ENCODE measurements at regions not wholly inside any gene's neighbourhood (a gene's known extent, or its start where the extent isn't known, plus 50 kb on each side); places are given as distances from the start of the nearest gene placed in this dataset.
A peak's percentile ranks its signal among the peaks of the same experiment; 100 is the strongest.

DNA sequence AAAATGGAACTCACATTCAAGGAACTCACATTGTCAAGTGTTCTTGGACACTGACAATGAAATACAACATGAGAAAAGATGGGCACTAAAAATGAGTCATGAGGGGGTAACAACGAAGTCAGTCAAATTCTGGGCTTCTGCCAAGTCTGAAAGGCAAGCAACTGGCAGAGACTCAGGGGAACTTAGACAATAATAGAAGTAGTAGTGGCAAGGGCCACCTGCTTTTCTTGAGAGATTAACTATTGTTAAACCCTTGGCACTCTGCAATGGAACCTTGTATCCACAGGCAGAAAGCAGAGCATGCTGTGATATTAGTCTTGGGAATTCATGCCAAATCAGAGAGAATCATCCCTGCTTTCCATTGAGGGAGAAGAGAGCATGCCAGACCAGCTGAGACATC lies 382.6 kb upstream of the CDH2 start:
- Histone ChIP-seq H3K4me3 (ENCODE audit: extremely low read depth, insufficient read depth, low read length, poor library complexity, severe bottlenecking) (no peak overlapping the region), H3K4me1 (ENCODE audit: control insufficient read depth, insufficient read depth, low read length, poor library complexity, severe bottlenecking) (no peaks in the 10 kb centered on the region), H3K36me3 (ENCODE audit: control insufficient read depth, insufficient read depth, low read length) (no peaks in the 10 kb centered on the region), H3K27ac (ENCODE audit: low read depth, low read length, severe bottlenecking) (no peak overlapping the region), H3K9me3 (ENCODE audit: control insufficient read depth, low read length) (no peaks in the 10 kb centered on the region)
- 71 to 90% methylated on average over 1 of the region's 1 CpG for WGBS, 2 experiments (ENCODE audit: insufficient coverage in 2 of 2)

DNA sequence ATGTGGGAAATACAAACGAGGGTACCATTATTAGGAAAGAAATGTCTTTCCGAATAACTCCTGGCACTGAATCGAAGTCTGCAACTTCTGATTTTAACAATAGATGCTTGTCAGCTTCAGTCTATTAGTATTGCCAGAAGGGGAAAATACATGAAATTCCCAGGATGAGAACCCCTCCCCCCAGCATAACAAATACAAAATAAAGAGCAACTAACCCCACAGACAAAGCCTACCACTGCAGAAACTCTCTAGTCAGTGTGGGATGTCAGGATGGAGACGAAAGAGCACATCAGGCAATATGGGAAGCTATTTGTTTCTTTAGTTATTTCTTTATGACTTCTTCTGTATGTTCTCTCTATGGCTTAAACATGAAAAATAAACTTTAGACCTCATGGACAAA lies 365.0 kb upstream of the CDH2 start:
- Histone ChIP-seq H3K4me1 (ENCODE audit: control insufficient read depth, insufficient read depth, low read length, poor library complexity, severe bottlenecking) (peaks cover 6% of the 10 kb centered on the region), H3K9me3 (ENCODE audit: control insufficient read depth, low read length) (no peaks in the 10 kb centered on the region), H3K36me3 (ENCODE audit: control insufficient read depth, insufficient read depth, low read length) (no peaks in the 10 kb centered on the region), H3K4me3 (ENCODE audit: extremely low read depth, insufficient read depth, low read length, poor library complexity, severe bottlenecking) (no peak overlapping the region), H3K27ac (ENCODE audit: low read depth, low read length, severe bottlenecking) (peak overlapping the region; percentile 85)
- WGBS, 2 experiments (ENCODE audit: insufficient coverage in 2 of 2) = no CpG with 5 or more reads among the region's 4 CpGs

DNA sequence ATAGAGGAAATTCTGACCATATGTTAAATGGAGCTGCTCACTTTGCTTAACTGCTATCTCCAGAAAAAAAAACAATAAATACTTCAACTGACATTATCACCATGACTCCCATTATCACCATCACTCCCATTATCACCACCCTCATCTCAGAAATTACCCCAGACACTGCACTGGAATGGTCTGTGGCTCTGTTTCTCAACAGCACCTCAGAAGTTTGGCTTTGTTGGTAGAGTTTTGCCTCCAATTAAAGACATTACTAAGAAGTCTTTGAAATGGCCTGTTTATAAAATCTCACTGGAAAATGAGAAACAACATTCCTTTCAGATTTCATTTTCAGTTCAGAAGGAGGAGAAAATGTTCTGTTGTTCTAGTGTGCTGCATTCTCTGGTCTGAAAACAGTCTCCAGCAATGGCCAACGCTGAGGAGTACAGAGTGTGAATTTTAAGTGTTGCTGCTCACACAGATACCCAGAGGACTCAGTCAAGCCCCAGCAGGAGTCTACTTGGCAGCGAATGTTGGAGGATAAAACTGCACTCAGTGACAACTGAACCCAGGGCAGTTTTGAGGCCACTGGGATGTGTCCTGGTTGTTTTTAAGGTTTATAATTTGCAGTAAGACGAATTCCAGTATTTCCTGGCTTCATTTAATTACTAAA lies 364.5 kb upstream of the CDH2 start:
- H3K36me3 ChIP-seq (ENCODE audit: control insufficient read depth, insufficient read depth, low read length) = no peaks in the 10 kb centered on the region
- H3K9me3 ChIP-seq (ENCODE audit: control insufficient read depth, low read length) = no peaks in the 10 kb centered on the region
- H3K4me3 ChIP-seq (ENCODE audit: extremely low read depth, insufficient read depth, low read length, poor library complexity, severe bottlenecking) = no peak overlapping the region
- H3K27ac ChIP-seq (ENCODE audit: low read depth, low read length, severe bottlenecking) = peak overlapping the region; percentile 85
- H3K4me1 ChIP-seq (ENCODE audit: control insufficient read depth, insufficient read depth, low read length, poor library complexity, severe bottlenecking) = peaks cover 6% of the 10 kb centered on the region
- WGBS, 2 experiments (ENCODE audit: insufficient coverage in 2 of 2) = 52 to 53% methylated on average over 2 to 3 of the region's 3 CpGs

DNA sequence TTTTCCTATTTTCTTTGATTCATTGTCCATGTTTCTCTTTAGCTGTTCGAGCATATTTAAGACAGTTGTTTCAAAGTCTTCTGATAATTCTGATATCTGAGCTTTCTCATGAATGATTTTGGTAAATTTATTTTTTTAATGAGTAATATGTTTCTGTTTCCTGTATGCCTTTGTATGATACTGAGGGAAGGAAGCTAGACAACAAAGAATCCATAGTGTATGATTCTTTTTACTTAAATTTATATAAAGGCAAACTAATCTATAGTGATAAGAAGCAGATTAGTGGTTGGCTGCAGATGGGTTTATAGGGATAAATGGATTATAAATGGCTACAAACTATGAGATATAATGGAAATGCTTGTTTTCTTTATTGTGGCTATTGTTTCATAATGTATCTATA lies 352.7 kb upstream of the CDH2 start:
- no peaks in the 10 kb centered on the region for H3K4me1 ChIP-seq (ENCODE audit: control insufficient read depth, insufficient read depth, low read length, poor library complexity, severe bottlenecking)
- no peaks in the 10 kb centered on the region for H3K9me3 ChIP-seq (ENCODE audit: control insufficient read depth, low read length)
- H3K36me3 ChIP-seq (ENCODE audit: control insufficient read depth, insufficient read depth, low read length) = no peaks in the 10 kb centered on the region
- no peak overlapping the region for H3K4me3 ChIP-seq (ENCODE audit: extremely low read depth, insufficient read depth, low read length, poor library complexity, severe bottlenecking)
- WGBS, 2 experiments (ENCODE audit: insufficient coverage in 2 of 2) = no CpG with 5 or more reads among the region's 1 CpG
- no peak overlapping the region for H3K27ac ChIP-seq (ENCODE audit: low read depth, low read length, severe bottlenecking)

DNA sequence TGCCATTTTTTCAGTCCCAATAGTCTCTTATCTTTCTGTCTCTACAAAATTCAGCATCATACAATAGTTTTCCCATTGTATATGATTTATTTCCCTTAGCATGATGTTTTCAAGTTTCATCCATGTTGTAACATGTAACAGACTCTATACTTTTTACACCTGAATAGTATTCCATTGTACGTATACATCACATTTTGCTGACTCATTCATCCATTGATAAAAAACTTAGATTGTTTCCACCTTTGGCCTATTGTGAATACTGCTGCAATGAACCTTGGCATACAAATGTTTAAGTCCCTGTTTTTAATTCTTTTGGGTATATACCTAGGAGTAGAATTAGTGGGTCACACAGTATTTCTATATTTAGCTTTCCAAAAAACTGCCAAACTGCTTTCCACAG lies 349.3 kb upstream of the CDH2 start:
- 100% methylated on average over 1 of the region's 1 CpG; no CpG with 5 or more reads in 1 of the 2 experiments for WGBS, 2 experiments (ENCODE audit: insufficient coverage in 2 of 2)
- H3K4me3 ChIP-seq (ENCODE audit: extremely low read depth, insufficient read depth, low read length, poor library complexity, severe bottlenecking) = no peak overlapping the region
- H3K27ac ChIP-seq (ENCODE audit: low read depth, low read length, severe bottlenecking) = no peak overlapping the region
- H3K36me3 ChIP-seq (ENCODE audit: control insufficient read depth, insufficient read depth, low read length) = no peaks in the 10 kb centered on the region
- H3K4me1 ChIP-seq (ENCODE audit: control insufficient read depth, insufficient read depth, low read length, poor library complexity, severe bottlenecking) = no peaks in the 10 kb centered on the region
- no peaks in the 10 kb centered on the region for H3K9me3 ChIP-seq (ENCODE audit: control insufficient read depth, low read length)

DNA sequence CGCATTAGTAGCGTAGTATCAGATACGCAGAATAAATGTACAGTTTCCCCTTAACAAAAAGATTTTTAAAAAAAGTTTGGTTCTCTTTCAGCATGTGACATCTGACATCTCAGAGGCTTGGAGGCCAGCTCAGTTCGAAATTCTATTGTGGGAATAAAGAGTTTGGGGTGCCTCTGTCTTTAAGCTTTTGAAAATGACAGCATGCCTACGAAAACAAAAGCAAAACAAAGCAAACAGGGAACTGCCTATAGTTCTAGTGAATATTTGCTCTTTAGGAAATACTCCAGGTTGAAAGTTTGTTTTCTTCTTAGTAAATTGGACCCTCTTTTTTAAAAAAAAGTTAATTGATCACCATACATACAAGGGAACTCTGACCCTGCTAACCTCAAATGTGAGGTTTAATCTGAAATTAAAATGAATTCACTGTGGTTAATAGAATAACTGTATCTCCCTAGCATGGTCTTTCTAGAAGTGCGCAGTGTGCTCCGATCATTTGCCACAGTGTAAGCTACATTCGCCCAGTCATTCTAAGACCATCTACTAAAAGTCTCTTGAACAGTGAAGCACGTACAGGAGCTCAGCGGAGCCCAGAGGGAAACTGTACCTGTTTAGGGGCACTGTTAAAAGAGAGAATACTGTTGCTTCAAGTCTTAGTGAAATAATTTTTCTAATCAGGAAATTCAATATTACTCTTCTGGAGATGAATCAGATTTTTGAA lies 347.0 kb upstream of the CDH2 start:
- H3K27ac ChIP-seq (ENCODE audit: low read depth, low read length, severe bottlenecking) = no peak overlapping the region
- no peaks in the 10 kb centered on the region for H3K36me3 ChIP-seq (ENCODE audit: control insufficient read depth, insufficient read depth, low read length)

DNA sequence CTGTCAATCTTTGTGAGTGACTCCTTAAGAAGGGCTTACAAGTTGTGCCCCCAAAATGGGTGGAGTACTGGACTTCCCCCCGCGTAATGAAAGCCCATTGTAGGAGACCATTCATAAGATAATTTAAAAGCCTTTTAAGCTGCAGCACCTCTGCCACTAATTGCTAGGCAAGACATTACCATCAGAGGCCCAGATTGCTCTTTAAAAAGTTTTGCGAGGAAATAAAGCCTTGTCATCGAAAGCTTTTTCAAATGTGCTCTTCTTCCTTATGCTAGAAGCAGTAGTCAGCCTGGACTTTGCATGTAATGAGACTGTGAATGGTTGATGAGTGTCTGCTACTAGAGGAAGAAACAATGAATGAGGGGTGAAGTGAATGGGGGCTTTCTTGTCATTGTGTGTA lies 345.3 kb upstream of the CDH2 start:
- Histone ChIP-seq H3K4me1 (ENCODE audit: control insufficient read depth, insufficient read depth, low read length, poor library complexity, severe bottlenecking) (no peaks in the 10 kb centered on the region), H3K36me3 (ENCODE audit: control insufficient read depth, insufficient read depth, low read length) (no peaks in the 10 kb centered on the region), H3K4me3 (ENCODE audit: extremely low read depth, insufficient read depth, low read length, poor library complexity, severe bottlenecking) (no peak overlapping the region), H3K27ac (ENCODE audit: low read depth, low read length, severe bottlenecking) (no peak overlapping the region), H3K9me3 (ENCODE audit: control insufficient read depth, low read length) (no peaks in the 10 kb centered on the region)
- 32 to 50% methylated on average over 2 of the region's 4 CpGs for WGBS, 2 experiments (ENCODE audit: insufficient coverage in 2 of 2)

More for the DNA sequence above, 347.0 kb upstream of the CDH2 start:
- Histone ChIP-seq H3K4me1 (ENCODE audit: control insufficient read depth, insufficient read depth, low read length, poor library complexity, severe bottlenecking) (no peaks in the 10 kb centered on the region), H3K9me3 (ENCODE audit: control insufficient read depth, low read length) (no peaks in the 10 kb centered on the region), H3K4me3 (ENCODE audit: extremely low read depth, insufficient read depth, low read length, poor library complexity, severe bottlenecking) (no peak overlapping the region)
- whole genome bisulfite sequencing, 2 experiments (ENCODE audit: insufficient coverage in 2 of 2) = 50 to 94% methylated on average over 1 to 6 of the region's 10 CpGs

GRCh38 chr18:28519997-28520396 lies 343.1 kb upstream of the CDH2 start:
- H3K36me3 ChIP-seq (ENCODE audit: control insufficient read depth, insufficient read depth, low read length) = no peaks in the 10 kb centered on the region
- H3K9me3 ChIP-seq (ENCODE audit: control insufficient read depth, low read length) = no peaks in the 10 kb centered on the region
- 93 to 100% methylated on average over 1 to 2 of the region's 5 CpGs for WGBS, 2 experiments (ENCODE audit: insufficient coverage in 2 of 2)
- no peak overlapping the region for H3K27ac ChIP-seq (ENCODE audit: low read depth, low read length, severe bottlenecking)
- H3K4me3 ChIP-seq (ENCODE audit: extremely low read depth, insufficient read depth, low read length, poor library complexity, severe bottlenecking) = no peak overlapping the region
- H3K4me1 ChIP-seq (ENCODE audit: control insufficient read depth, insufficient read depth, low read length, poor library complexity, severe bottlenecking) = no peaks in the 10 kb centered on the region

DNA sequence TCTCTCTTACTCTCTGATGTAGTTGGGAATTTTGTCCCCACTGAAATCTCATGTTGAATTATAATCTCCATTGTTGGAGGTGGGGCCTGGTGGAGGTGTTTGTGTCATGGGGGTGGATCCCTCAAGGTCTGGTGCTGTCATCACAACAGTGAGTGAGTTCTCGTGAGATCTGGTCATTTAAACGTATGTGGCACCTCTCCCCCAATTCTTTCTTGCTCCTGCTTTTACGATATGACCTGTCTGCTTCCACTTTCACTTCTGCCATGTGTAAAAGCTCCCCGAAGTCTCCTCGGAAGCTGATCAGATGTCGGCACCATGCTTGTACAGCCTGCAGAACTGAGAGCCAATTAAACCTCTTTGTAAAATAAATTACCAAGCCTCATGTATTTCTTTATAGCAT lies 337.8 kb upstream of the CDH2 start:
- no peak overlapping the region for H3K27ac ChIP-seq (ENCODE audit: low read depth, low read length, severe bottlenecking)
- H3K36me3 ChIP-seq (ENCODE audit: control insufficient read depth, insufficient read depth, low read length) = no peaks in the 10 kb centered on the region
- WGBS, 2 experiments (ENCODE audit: insufficient coverage in 2 of 2) = 81 to 91% methylated on average over 6 of the region's 6 CpGs

DNA sequence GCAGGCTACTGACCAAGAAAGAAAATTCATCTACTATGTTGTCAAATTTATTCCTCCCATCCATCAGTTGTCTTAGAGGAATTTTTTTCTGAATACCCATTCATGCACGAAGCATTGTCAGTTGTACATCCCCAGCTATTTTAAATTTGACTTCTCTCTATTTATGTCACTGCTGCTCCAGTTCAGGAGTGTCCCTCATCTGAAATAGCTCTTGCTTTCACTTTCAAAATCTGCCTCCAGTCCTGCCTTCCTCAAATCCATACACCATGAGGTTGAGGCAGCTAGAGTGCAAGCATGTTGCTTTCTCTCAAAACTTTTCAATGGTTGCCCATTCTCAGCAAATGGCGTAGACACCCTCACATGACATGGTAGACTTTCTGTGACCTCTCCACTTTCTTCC lies 335.4 kb upstream of the CDH2 start:
- Histone ChIP-seq H3K4me1 (ENCODE audit: control insufficient read depth, insufficient read depth, low read length, poor library complexity, severe bottlenecking) (peaks cover 8% of the 10 kb centered on the region), H3K9me3 (ENCODE audit: control insufficient read depth, low read length) (no peaks in the 10 kb centered on the region), H3K27ac (ENCODE audit: low read depth, low read length, severe bottlenecking) (no peak overlapping the region), H3K4me3 (ENCODE audit: extremely low read depth, insufficient read depth, low read length, poor library complexity, severe bottlenecking) (no peak overlapping the region), H3K36me3 (ENCODE audit: control insufficient read depth, insufficient read depth, low read length) (no peaks in the 10 kb centered on the region)
- 83 to 90% methylated on average over 2 of the region's 2 CpGs for WGBS, 2 experiments (ENCODE audit: insufficient coverage in 2 of 2)

More for the DNA sequence above, 337.8 kb upstream of the CDH2 start:
- Histone ChIP-seq H3K9me3 (ENCODE audit: control insufficient read depth, low read length) (no peaks in the 10 kb centered on the region), H3K4me3 (ENCODE audit: extremely low read depth, insufficient read depth, low read length, poor library complexity, severe bottlenecking) (no peak overlapping the region), H3K4me1 (ENCODE audit: control insufficient read depth, insufficient read depth, low read length, poor library complexity, severe bottlenecking) (peaks cover 8% of the 10 kb centered on the region)

GRCh38 chr18:28511413-28511821 lies 334.5 kb upstream of the CDH2 start:
- Histone ChIP-seq H3K27ac (ENCODE audit: low read depth, low read length, severe bottlenecking) (no peak overlapping the region), H3K4me3 (ENCODE audit: extremely low read depth, insufficient read depth, low read length, poor library complexity, severe bottlenecking) (no peak overlapping the region), H3K9me3 (ENCODE audit: control insufficient read depth, low read length) (no peaks in the 10 kb centered on the region), H3K36me3 (ENCODE audit: control insufficient read depth, insufficient read depth, low read length) (no peaks in the 10 kb centered on the region), H3K4me1 (ENCODE audit: control insufficient read depth, insufficient read depth, low read length, poor library complexity, severe bottlenecking) (peaks cover 8% of the 10 kb centered on the region)
- 100% methylated on average over 1 of the region's 2 CpGs; no CpG with 5 or more reads in 1 of the 2 experiments for WGBS, 2 experiments (ENCODE audit: insufficient coverage in 2 of 2)
